HCT116 (cell line): ENCODE measurements at regions not wholly inside any gene's neighbourhood (a gene's known extent, or its start where the extent isn't known, plus 50 kb on each side); places are given as distances from the start of the nearest gene placed in this dataset.

Experiments
- ATAC-seq: fragments of 200-7000 bp; cut with Tn5 transposase; 2 replicates; pipeline ENCODE4 v1.9.1; 2020; ENCODE audit warnings: mild to moderate bottlenecking, moderate library complexity
- BruUV-seq: library from RNA; stranded (reverse); fragments of 400-500 nt; replicated peaks from 2 replicates; lab custom pipeline; 2021; lab: Mats Ljungman, UMichigan
- CTCF ChIA-PET: fragments of 300-600 bp; sonication (Branson Sonifier 250); formaldehyde crosslinking; loops from one replicate; lab custom pipeline; 2021; ENCODE audit warnings: antibody characterized with exemption; lab: Charles Lee
- POLR2A ChIA-PET: fragments of 300-600, 350-600 bp; sonication (Branson Sonifier 250); formaldehyde crosslinking; loops from one replicate; lab custom pipeline; 2021; ENCODE audit warnings: antibody characterized with exemption; lab: Charles Lee
- RAD21 ChIA-PET, 2 experiments: fragments of 300-600 bp; sonication (Branson Sonifier 250); formaldehyde crosslinking; loops; one replicate each; lab custom pipeline; 2023; ENCODE audit warnings: low total read pairs in 2 of 2; ENCODE audit not compliant: uncharacterized antibody in 2 of 2, unreplicated experiment in 2 of 2, low non-redundant PET in 1 of 2; lab: Charles Lee
- DNase-seq: peaks from one replicate; pipeline ENCODE4 v3.0.0-alpha.2; 2010; ENCODE audit warnings: low read depth, low spot score
- H2AFZ ChIP-seq: fragments of 200-600 bp; shearing (Covaris generic), sonication (generic); 2 replicates; pipeline ENCODE4 v1.6.1; 2017; ENCODE audit warnings: low read depth, mixed run types, mixed read lengths, antibody characterized with exemption, low read length; ENCODE audit not compliant: poor library complexity, severe bottlenecking
- H3K27ac ChIP-seq: 2 replicates; pipeline ENCODE4 v1.5.1; 2012; ENCODE audit warnings: low read depth, low read length
- H3K27me3 ChIP-seq: fragments of 200-600 bp; sonication (generic); 2 replicates; pipeline ENCODE4 v1.6.1; 2016; ENCODE audit warnings: mixed run types, low read length, mixed read lengths; ENCODE audit not compliant: insufficient read depth
- H3K36me3 ChIP-seq, 2 experiments: fragments of 200-500 bp in 1 of 2; fragments of 200-600 bp in 1 of 2; sonication (Bioruptor generic) in 1 of 2; sonication (generic) in 1 of 2; 2 replicates each; pipeline versions ENCODE4 v1.5.1 to v1.6.1; 2014 to 2016; ENCODE audit warnings: low read length in 2 of 2, inconsistent platforms in 1 of 2, mixed read lengths in 1 of 2, mixed run types in 1 of 2; ENCODE audit not compliant: insufficient read depth in 2 of 2, control insufficient read depth in 1 of 2
- H3K4me1 ChIP-seq, 2 experiments: fragments of 200-600 bp in 1 of 2; sonication (generic) in 1 of 2; 2 replicates each; pipeline versions ENCODE4 v1.5.1 to v1.6.1; 2012 to 2017; ENCODE audit warnings: low read length in 2 of 2, inconsistent platforms in 1 of 2, mild to moderate bottlenecking in 1 of 2, mixed read lengths in 1 of 2, mixed run types in 1 of 2, moderate library complexity in 1 of 2; ENCODE audit not compliant: insufficient read depth in 2 of 2, control insufficient read depth in 1 of 2
- H3K4me2 ChIP-seq: fragments of 200-600 bp; sonication (generic); 2 replicates; pipeline ENCODE4 v1.6.1; 2017; ENCODE audit warnings: mixed run types, low read length, mixed read lengths
- H3K4me3 ChIP-seq, 2 experiments: fragments of 200-600 bp in 1 of 2; sonication (generic) in 1 of 2; replicated peaks in 1 of 2; 2 replicates each; pipeline ENCODE4 v1.5.1; 2011 to 2016; ENCODE audit warnings: low read length in 2 of 2, control low read depth in 1 of 2, low read depth in 1 of 2, mild to moderate bottlenecking in 1 of 2, mixed read lengths in 1 of 2, mixed run types in 1 of 2
- H3K79me2 ChIP-seq: fragments of 200-600 bp; sonication (generic); 2 replicates; pipeline ENCODE4 v1.6.1; 2017; ENCODE audit warnings: mild to moderate bottlenecking, mixed run types, low read length, moderate library complexity, mixed read lengths; ENCODE audit not compliant: insufficient read depth
- H3K9ac ChIP-seq: fragments of 200-600 bp; sonication (generic); 2 replicates; pipeline ENCODE4 v1.6.1; 2016; ENCODE audit warnings: low read length, mixed read lengths
- H3K9me2 ChIP-seq: fragments of 200-600 bp; sonication (generic), shearing (Covaris generic); 2 replicates; pipeline ENCODE4 v1.6.1; 2017; ENCODE audit warnings: mixed run types, mild to moderate bottlenecking, moderate library complexity; ENCODE audit not compliant: insufficient read depth
- H3K9me3 ChIP-seq, 2 experiments: fragments of 200-500 bp in 1 of 2; fragments of 200-600 bp in 1 of 2; sonication (Bioruptor generic) in 1 of 2; sonication (generic) in 1 of 2; 2 replicates each; pipeline ENCODE4 v1.6.1; 2014 to 2017; ENCODE audit warnings: low read length in 2 of 2, mixed read lengths in 2 of 2, inconsistent platforms in 1 of 2, low read depth in 1 of 2, mild to moderate bottlenecking in 1 of 2, mixed run types in 1 of 2, moderate library complexity in 1 of 2; ENCODE audit not compliant: control insufficient read depth in 1 of 2, insufficient read depth in 1 of 2
- H4K20me1 ChIP-seq: fragments of 200-600 bp; sonication (generic), shearing (Covaris generic); 2 replicates; pipeline ENCODE4 v1.6.1; 2017; ENCODE audit warnings: mixed run types, mild to moderate bottlenecking, moderate library complexity; ENCODE audit not compliant: insufficient read depth
- ATF3 ChIP-seq: IDR thresholded peaks from 2 replicates; pipeline ENCODE4 v1.6.1; 2012
- CBX3 ChIP-seq: IDR thresholded peaks from 2 replicates; pipeline ENCODE4 v1.6.1; 2012; ENCODE audit warnings: low read depth
- CEBPB ChIP-seq: IDR thresholded peaks from 2 replicates; pipeline ENCODE4 v1.6.1; 2012; ENCODE audit warnings: low read depth
- CTCF ChIP-seq, 3 experiments: fragments of 200-600 bp in 1 of 3; sonication (generic) in 1 of 3; IDR thresholded peaks in 2 of 3; conservative IDR thresholded peaks in 1 of 3; 2 replicates each; pipeline ENCODE4 v1.5.1; 2012 to 2017; ENCODE audit warnings: low read depth in 2 of 3, low read length in 2 of 3, antibody characterized with exemption in 1 of 3, borderline replicate concordance in 1 of 3, control low read depth in 1 of 3, mild to moderate bottlenecking in 1 of 3, mixed read lengths in 1 of 3, mixed run types in 1 of 3, moderate library complexity in 1 of 3; ENCODE audit not compliant: insufficient read depth in 1 of 3
- EZH2phosphoT487 ChIP-seq: fragments of 200-600 bp; IDR thresholded peaks from 2 replicates; pipeline ENCODE4 v1.6.1; 2018; ENCODE audit warnings: antibody characterized with exemption, borderline replicate concordance
- JUND ChIP-seq: IDR thresholded peaks from 2 replicates; pipeline ENCODE4 v1.6.1; 2012
- RAD21 ChIP-seq: IDR thresholded peaks from 2 replicates; pipeline ENCODE4 v1.6.1; 2012; ENCODE audit warnings: low read depth, mild to moderate bottlenecking
- REST ChIP-seq: IDR thresholded peaks from 2 replicates; pipeline ENCODE4 v1.6.1; 2012; ENCODE audit warnings: low read depth
- SP1 ChIP-seq: IDR thresholded peaks from 2 replicates; pipeline ENCODE4 v1.6.1; 2012; ENCODE audit warnings: low read depth
- ZBTB33 ChIP-seq: IDR thresholded peaks from 2 replicates; pipeline ENCODE4 v1.6.1; 2011; ENCODE audit warnings: mild to moderate bottlenecking, low read length, moderate library complexity; ENCODE audit not compliant: insufficient replicate concordance; ENCODE audit errors: extremely low read depth
- intact Hi-C: fragments of 100-400 bp; cut with micrococcal nuclease; formaldehyde crosslinking; loops from 2 replicates; pipeline ENCODE4 v1.10.0; 2022

- TF ChIP-seq JUND (no peak), CEBPB (no peak), ZBTB33 (no peak)
Measured at GRCh38 chr6:88371480-88371879, 205.3 kb upstream of the CNR1 start (continued).

- CTCF ChIA-PET, result no interaction called here
- Histone ChIP-seq H3K27me3 (peaks cover 4% of the 10 kb centered on the region; the same call in 1 of the 2 replicates), H3K4me2 (no peak overlapping the region), H3K4me3 (no peak overlapping the region), H4K20me1 (no peaks in the 10 kb centered on the region), H3K9me2 (no peaks in the 10 kb centered on the region), H3K9me3 (no peaks in the 10 kb centered on the region), H3K27ac (no peak overlapping the region), H3K79me2 (no peaks in the 10 kb centered on the region), H3K4me1 (no peaks in the 10 kb centered on the region), H3K9ac (no peak overlapping the region), H2AFZ (no peak overlapping the region), H3K36me3 (no peaks in the 10 kb centered on the region)
- intact Hi-C loops, result no loop called here
- TF ChIP-seq CBX3 (no peak), CTCF (IDR thresholded peaks at IDR 0.05 in 2 of 3, conservative IDR thresholded peaks at IDR 0.05 in 1 of 3; ENCODE audit: borderline replicate concordance in 1 of 3, insufficient read depth in 1 of 3, low read depth in 2 of 3, low read length in 2 of 3) (no peak), EZH2phosphoT487 (no peak), REST (no peak), JUND (no peak), RAD21 (no peak), ATF3 (no peak), SP1 (no peak)
- DNase-seq (no peak), ATAC-seq (no peak)
- RAD21 ChIA-PET, result no interaction called here
- no TSS peak for BruUV-seq
- POLR2A ChIA-PET, result no interaction called here
Measured at GRCh38 chr6:88370127-88370710, 204.1 kb upstream of the CNR1 start.
